Common myeloid progenitor, CD34-positive (primary cell): ENCODE measurements at regions not wholly inside any gene's neighbourhood (a gene's known extent, or its start where the extent isn't known, plus 50 kb on each side); places are given as distances from the start of the nearest gene placed in this dataset.

Experiments used
- CTCF ChIA-PET: fragments of 350-600 bp; sonication (Branson Sonifier 250); formaldehyde crosslinking; loops from one replicate; lab custom pipeline; 2021; ENCODE audit warnings: antibody characterized with exemption; lab: Charles Lee
- POLR2A ChIA-PET: fragments of 350-600 bp; sonication (Branson Sonifier 250); formaldehyde crosslinking; loops from one replicate; lab custom pipeline; 2021; ENCODE audit warnings: antibody characterized with exemption; lab: Charles Lee
- DNase-seq, 3 donors: peaks; one replicate each; pipeline versions ENCODE4 v3.0.0 to v3.0.0-alpha.2; 2013
- H3K27ac ChIP-seq, 2 experiments: 1 replicate in 1 of 2; 2 replicates in 1 of 2; pipeline ENCODE4 v1.7.0; 2013; ENCODE audit warnings: inconsistent platforms in 2 of 2, low read length in 2 of 2, mild to moderate bottlenecking in 2 of 2, low read depth in 1 of 2, moderate library complexity in 1 of 2; ENCODE audit not compliant: severe bottlenecking in 2 of 2, insufficient read depth in 1 of 2, poor library complexity in 1 of 2
- H3K27me3 ChIP-seq, 5 experiments: replicated peaks in 2 of 5; 1 replicate in 3 of 5; 2 replicates in 2 of 5; pipeline versions ENCODE4 v1.6.1 to v1.7.0; 2013; ENCODE audit warnings: low read length in 4 of 5, mild to moderate bottlenecking in 2 of 5, moderate library complexity in 2 of 5, inconsistent platforms in 1 of 5; ENCODE audit not compliant: insufficient read depth in 5 of 5, control insufficient read depth in 4 of 5
- H3K36me3 ChIP-seq, 4 experiments: 1 replicate in 2 of 4; 2 replicates in 2 of 4; pipeline versions ENCODE4 v1.6.1 to v1.7.0; 2013; ENCODE audit warnings: low read length in 3 of 4, control low read depth in 1 of 4, mild to moderate bottlenecking in 1 of 4; ENCODE audit not compliant: control insufficient read depth in 4 of 4, insufficient read depth in 4 of 4
- H3K4me1 ChIP-seq, 4 experiments: 1 replicate in 3 of 4; 2 replicates in 1 of 4; pipeline versions ENCODE4 v1.6.1 to v1.7.1; 2013; ENCODE audit warnings: low read length in 3 of 4, mild to moderate bottlenecking in 3 of 4, control low read depth in 1 of 4, inconsistent platforms in 1 of 4, moderate library complexity in 1 of 4; ENCODE audit not compliant: control insufficient read depth in 4 of 4, insufficient read depth in 4 of 4; ENCODE audit errors: control extremely low read depth in 1 of 4
- H3K4me3 ChIP-seq, 7 experiments: 1 replicate in 4 of 7; 2 replicates in 3 of 7; pipeline versions ENCODE4 v1.5.1 to v1.7.0; 2013; ENCODE audit warnings: mild to moderate bottlenecking in 7 of 7, low read length in 6 of 7, moderate library complexity in 6 of 7, inconsistent platforms in 2 of 7, low read depth in 2 of 7, control low read depth in 1 of 7; ENCODE audit not compliant: insufficient read depth in 4 of 7, control insufficient read depth in 1 of 7; ENCODE audit errors: extremely low read depth in 1 of 7
- H3K9me3 ChIP-seq, 5 experiments: 1 replicate in 4 of 5; 2 replicates in 1 of 5; pipeline versions ENCODE4 v1.6.1 to v1.7.1; 2013; ENCODE audit warnings: low read length in 4 of 5, mild to moderate bottlenecking in 2 of 5, inconsistent platforms in 1 of 5, low read depth in 1 of 5, moderate library complexity in 1 of 5; ENCODE audit not compliant: control insufficient read depth in 4 of 5, insufficient read depth in 2 of 5; ENCODE audit errors: control extremely low read depth in 1 of 5
- WGBS: methylation state at CpG from one replicate; pipeline ENCODE4 v1.1.5; 2013; ENCODE audit not compliant: insufficient coverage; 5-methylcytosine and 5-hydroxymethylcytosine counted together

DNA sequence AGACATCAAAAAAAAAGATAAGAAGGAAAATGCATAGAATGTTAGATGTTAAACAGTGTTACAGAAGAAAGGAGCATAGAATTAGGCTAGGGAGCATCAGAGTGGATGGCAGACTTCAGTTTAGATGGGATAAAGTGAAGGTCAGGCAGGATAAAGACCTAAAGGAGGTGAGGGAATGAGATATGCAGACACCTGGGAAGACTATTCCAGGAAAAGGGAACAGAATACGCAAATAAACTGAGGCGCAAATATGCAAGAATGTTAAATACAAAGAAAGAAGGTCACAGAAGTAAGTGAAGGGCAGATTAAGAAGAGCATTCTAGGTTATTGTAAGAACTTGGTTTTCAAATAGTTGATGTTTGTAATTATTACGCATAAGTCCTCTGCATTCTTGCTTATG lies 116.3 kb upstream of the REG3A start:
- CTCF ChIA-PET: no interaction called here
- Histone ChIP-seq H3K27ac (no peak overlapping the region), H3K4me3 (no peak overlapping the region), H3K4me1 (no peaks in the 10 kb centered on the region), H3K9me3 (peaks cover 0 to 4% (median 0%) of the 10 kb centered on the region in 5 experiments), H3K36me3 (no peaks in the 10 kb centered on the region), H3K27me3 (no peaks in the 10 kb centered on the region)
- POLR2A ChIA-PET: no interaction called here
- WGBS: 88% methylated on average over 2 of the region's 3 CpGs
- DNase-seq: no peak

DNA sequence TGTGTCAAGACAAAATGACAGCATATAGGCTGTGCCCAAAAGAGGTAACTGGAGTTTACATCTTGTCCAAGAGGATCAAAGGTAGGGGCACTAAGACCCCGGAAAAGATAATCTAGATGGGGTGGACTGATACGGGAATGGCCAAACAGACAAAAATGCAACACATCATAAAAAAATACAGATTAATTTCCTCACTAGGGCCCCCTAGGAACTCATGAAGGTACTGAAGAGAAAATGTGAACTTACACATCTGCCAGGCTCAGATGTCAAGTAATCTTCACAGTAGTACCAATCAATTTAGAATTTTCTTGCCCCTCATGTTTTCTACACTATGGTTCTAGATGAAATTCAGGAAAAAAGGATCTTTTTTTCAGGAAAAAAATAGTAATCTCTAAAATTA lies 115.6 kb upstream of the REG3A start:
- Histone ChIP-seq H3K9me3 (peaks cover 0 to 4% (median 0%) of the 10 kb centered on the region in 5 experiments), H3K27ac (no peak overlapping the region), H3K4me1 (no peaks in the 10 kb centered on the region), H3K4me3 (no peak overlapping the region), H3K27me3 (no peaks in the 10 kb centered on the region), H3K36me3 (no peaks in the 10 kb centered on the region)
- ChIA-PET CTCF (no interaction called here), POLR2A (no interaction called here)
- DNase-seq: no peak
- no CpG with 5 or more reads among the region's 2 CpGs for WGBS

DNA sequence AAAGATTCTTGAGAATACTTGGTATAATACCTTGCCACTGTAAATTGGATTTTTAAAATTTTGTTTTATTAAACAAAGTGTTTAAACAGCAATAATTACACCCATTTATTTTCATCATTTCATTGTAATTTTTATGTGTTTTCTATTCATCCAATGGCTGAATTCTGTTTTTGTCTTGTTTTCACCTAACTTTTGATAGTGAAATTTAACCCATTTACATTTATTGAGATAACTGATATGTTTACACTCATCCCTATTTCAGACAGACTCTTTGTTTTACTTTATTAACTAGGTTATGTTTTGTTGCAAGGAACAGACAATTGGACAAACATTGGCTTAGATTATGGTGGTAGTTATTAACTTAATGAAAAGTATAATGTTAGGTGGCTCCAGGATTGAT lies 113.1 kb upstream of the REG3A start:
- H3K4me3 ChIP-seq: no peak overlapping the region
- H3K27me3 ChIP-seq: no peaks in the 10 kb centered on the region
- no peak for DNase-seq
- H3K36me3 ChIP-seq: no peaks in the 10 kb centered on the region
- H3K9me3 ChIP-seq: peaks cover 0 to 4% (median 0%) of the 10 kb centered on the region in 5 experiments
- CTCF ChIA-PET: no interaction called here
- POLR2A ChIA-PET: no interaction called here
- no peaks in the 10 kb centered on the region for H3K4me1 ChIP-seq
- no peak overlapping the region for H3K27ac ChIP-seq

DNA sequence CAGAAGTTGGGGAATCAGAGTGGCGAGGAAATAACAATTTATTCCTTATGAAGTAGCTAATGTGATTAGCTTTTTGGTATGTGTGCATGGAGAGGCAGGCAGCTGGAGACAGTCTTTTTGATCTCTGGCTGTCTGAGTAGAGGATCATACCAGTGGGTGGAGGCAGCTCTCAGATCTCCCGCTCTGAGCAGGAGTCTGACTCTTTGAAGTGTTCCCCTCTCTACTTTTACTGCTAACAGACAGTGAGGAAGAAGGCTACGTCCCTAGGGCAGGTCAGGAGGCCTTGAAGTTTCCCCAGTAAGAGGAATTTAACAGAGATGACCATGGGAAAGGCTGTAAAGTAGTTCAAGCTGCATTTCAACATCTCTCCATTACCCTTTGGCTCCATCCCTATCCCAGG lies 111.9 kb upstream of the REG3A start:
- H3K4me3 ChIP-seq: no peak overlapping the region
- ChIA-PET CTCF (no interaction called here), POLR2A (no interaction called here)
- H3K27me3 ChIP-seq: no peaks in the 10 kb centered on the region
- no peaks in the 10 kb centered on the region for H3K4me1 ChIP-seq
- peaks cover 0 to 4% (median 0%) of the 10 kb centered on the region in 5 experiments for H3K9me3 ChIP-seq
- 86% methylated on average over 1 of the region's 3 CpGs for WGBS
- DNase-seq: no peak
- H3K27ac ChIP-seq: no peak overlapping the region
- H3K36me3 ChIP-seq: no peaks in the 10 kb centered on the region

DNA sequence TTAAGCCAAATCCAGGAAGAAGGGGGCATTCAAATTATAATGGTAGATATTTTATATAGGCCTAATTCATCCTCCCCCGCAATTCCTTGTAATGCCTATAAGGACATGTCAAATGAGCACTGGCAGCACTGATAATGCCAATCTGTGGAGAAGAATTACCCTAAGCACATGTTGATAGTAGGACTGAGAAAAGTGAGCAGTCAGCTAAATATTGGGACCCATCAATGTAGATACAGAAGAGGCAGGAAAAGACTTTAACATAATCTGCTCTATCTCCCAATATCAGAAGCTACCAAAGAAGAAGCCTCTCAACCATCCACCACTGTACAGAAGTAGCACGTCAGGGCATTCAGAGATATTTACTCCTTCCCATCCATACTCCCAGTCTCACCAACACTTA lies 101.3 kb upstream of the REG3A start:
- WGBS: 100% methylated on average over 1 of the region's 2 CpGs
- no peaks in the 10 kb centered on the region for H3K9me3 ChIP-seq
- POLR2A ChIA-PET: no interaction called here

DNA sequence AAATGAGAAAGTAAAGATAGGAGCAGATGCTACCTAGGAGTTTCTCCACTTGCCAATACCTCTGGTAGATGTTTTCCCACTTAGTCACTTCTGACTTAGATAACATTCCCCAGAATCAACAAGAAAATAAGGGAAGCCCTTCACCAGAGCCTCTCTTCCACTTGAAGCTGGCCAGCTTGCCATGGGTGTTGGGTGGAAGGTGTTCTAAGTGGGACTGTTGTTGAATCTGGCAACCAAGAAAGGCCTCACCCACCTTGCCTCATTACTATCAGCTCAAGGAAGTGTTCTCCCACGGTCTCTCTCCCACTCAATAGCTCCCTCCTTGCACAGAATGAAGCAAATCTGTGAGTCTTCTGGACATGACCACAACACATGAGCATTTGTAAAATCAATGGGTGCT lies 100.4 kb upstream of the REG3A start:
- H3K9me3 ChIP-seq: no peaks in the 10 kb centered on the region
- H3K27me3 ChIP-seq: no peaks in the 10 kb centered on the region
- H3K27ac ChIP-seq: no peak overlapping the region
- POLR2A ChIA-PET: no interaction called here
- H3K36me3 ChIP-seq: no peaks in the 10 kb centered on the region
- 78% methylated on average over 1 of the region's 1 CpG for WGBS
- no peak overlapping the region for H3K4me3 ChIP-seq
- CTCF ChIA-PET: no interaction called here
- no peak for DNase-seq
- no peaks in the 10 kb centered on the region for H3K4me1 ChIP-seq

More for the DNA sequence above, 101.3 kb upstream of the REG3A start:
- no peak for DNase-seq
- CTCF ChIA-PET: no interaction called here
- no peaks in the 10 kb centered on the region for H3K36me3 ChIP-seq
- H3K27ac ChIP-seq: no peak overlapping the region
- H3K27me3 ChIP-seq: no peaks in the 10 kb centered on the region
- H3K4me3 ChIP-seq: no peak overlapping the region
- no peaks in the 10 kb centered on the region for H3K4me1 ChIP-seq

DNA sequence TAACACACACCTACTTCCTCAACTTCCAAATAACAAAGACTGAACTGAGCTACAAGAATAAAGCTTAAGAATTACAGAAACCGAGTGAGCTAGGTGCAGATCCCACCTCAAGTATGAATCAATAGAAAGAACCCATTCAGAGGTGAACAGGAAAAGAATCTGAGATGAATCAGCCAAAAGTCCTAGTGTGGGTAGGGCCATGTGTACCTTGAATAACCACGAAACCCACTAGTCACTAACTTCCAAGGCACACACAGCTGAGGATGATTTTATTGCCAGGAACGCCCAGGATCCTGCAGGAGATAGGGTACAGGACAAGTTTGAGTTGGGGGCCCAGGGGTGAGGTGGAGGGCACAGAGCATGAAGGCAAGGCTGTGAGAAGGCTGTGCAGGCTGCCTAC lies 99.7 kb upstream of the REG3A start:
- ChIA-PET CTCF (no interaction called here), POLR2A (no interaction called here)
- Histone ChIP-seq H3K9me3 (no peaks in the 10 kb centered on the region), H3K27me3 (no peaks in the 10 kb centered on the region), H3K4me3 (no peak overlapping the region), H3K4me1 (no peaks in the 10 kb centered on the region), H3K36me3 (no peaks in the 10 kb centered on the region), H3K27ac (no peak overlapping the region)
- 85% methylated on average over 3 of the region's 3 CpGs for WGBS
- DNase-seq: no peak
